Stomach (tissue), 8 donors: ENCODE measurements at regions not wholly inside any gene's neighbourhood (a gene's known extent, or its start where the extent isn't known, plus 50 kb on each side); places are given as distances from the start of the nearest gene placed in this dataset.

Experiments
- DNase-seq, 2 donors: peaks; one replicate each; pipeline versions ENCODE4 v3.0.0 to v3.0.0-alpha.2; 2013 to 2019
- H3K27ac ChIP-seq, 5 donors: fragments of 200-600 bp in 4 of 5; sonication (generic) in 4 of 5; one replicate each; pipeline ENCODE4 v1.5.1; 2013 to 2019; ENCODE audit warnings: mild to moderate bottlenecking in 1 of 5, moderate library complexity in 1 of 5
- H3K27me3 ChIP-seq, 3 donors: fragments of 200-600 bp; sonication (generic); one replicate each; pipeline ENCODE4 v1.5.1; 2017 to 2019; ENCODE audit warnings: mixed run types in 1 of 3
- H3K36me3 ChIP-seq, 4 donors: fragments of 200-600 bp; sonication (generic); 1 replicate in 3 of 4; 2 replicates in 1 of 4; pipeline ENCODE4 v1.5.1; 2016 to 2019
- H3K4me1 ChIP-seq, 4 donors: fragments of 200-600 bp; sonication (generic); one replicate each; pipeline ENCODE4 v1.5.1; 2016 to 2019
- H3K4me3 ChIP-seq, 4 donors: fragments of 200-600 bp; sonication (generic) in 3 of 4; one replicate each; pipeline ENCODE4 v1.5.1; 2016 to 2019; ENCODE audit warnings: mild to moderate bottlenecking in 1 of 4
- H3K9me3 ChIP-seq, 4 donors: fragments of 200-600 bp; sonication (generic); one replicate each; pipeline ENCODE4 v1.5.1; 2016 to 2019
- EP300 ChIP-seq: sonication (generic); formaldehyde crosslinking; IDR thresholded peaks from one replicate; pipeline ENCODE4 v1.6.1; 2017; ENCODE audit warnings: antibody characterized with exemption
- POLR2A ChIP-seq, 4 donors: fragments of 450-650 bp; IDR thresholded peaks; one replicate each; pipeline ENCODE4 v1.6.1; 2016; ENCODE audit warnings: antibody characterized with exemption in 4 of 4, control low read depth in 2 of 4, mild to moderate bottlenecking in 1 of 4, moderate library complexity in 1 of 4
- POLR2AphosphoS5 ChIP-seq, 3 donors: sonication (generic); formaldehyde crosslinking; IDR thresholded peaks; one replicate each; pipeline ENCODE4 v1.6.1; 2016; ENCODE audit warnings: antibody characterized with exemption in 3 of 3
- WGBS, 5 donors: extraction: QIAGEN DNeasy Blood & Tissue Kit in 3 of 5; methylation state at CpG; one replicate each; pipeline versions ENCODE4 v1.1.5 to v1.1.7; 2013 to 2018; 5-methylcytosine and 5-hydroxymethylcytosine counted together
- intact Hi-C: fragments of 100-400 bp; cut with DNase I; formaldehyde crosslinking; loops from one replicate; pipeline ENCODE4 v1.15.1; 2023; ENCODE audit warnings: low total_unique reads
- TF ChIP-seq, protein P1 (sequence below), 7 experiments: fragments of 450-650 bp in 4 of 7; fragments of 200-600 bp in 3 of 7; sonication (generic) in 3 of 7; IDR thresholded peaks; one replicate each; pipeline ENCODE4 v1.5.1; 2016 to 2019; ENCODE audit warnings: antibody characterized with exemption in 7 of 7, control low read depth in 2 of 7, mild to moderate bottlenecking in 1 of 7
- donor health status: healthy with polysubstance abuse.
- donor health status: Bipolar disorder and iron deficiency.
- donor health status: healthy.

DNA sequence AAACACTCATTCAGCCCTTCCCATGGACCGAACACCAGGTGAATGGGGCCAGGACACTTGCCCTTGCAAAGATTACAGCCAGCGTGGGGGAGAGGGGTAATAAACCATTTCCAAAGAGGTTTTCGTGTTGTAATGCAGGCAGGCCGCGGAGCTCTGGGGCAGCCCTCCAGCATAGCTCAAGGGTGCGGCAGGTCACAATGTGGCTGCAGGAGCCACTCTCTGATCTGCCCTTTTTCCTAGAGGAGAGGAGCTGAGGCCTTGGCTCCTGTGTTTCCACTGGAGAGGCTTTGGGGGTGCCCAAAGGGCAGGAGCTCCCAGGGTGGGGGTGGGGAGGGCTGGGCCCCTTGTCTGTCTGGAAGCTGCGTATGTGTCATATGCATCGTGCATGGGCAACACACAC is 134.2 kb upstream of the NECTIN1 start:
- 84 to 91% (median 89%) methylated on average over 8 of the region's 8 CpGs for WGBS, 5 donors
- Histone ChIP-seq H3K27me3 (peaks cover 0 to 54% (median 0%) of the 10 kb centered on the region in 3 donors), H3K36me3 (no peaks in the 10 kb centered on the region), H3K4me1 (no peaks in the 10 kb centered on the region), H3K27ac (no peak overlapping the region), H3K4me3 (no peak overlapping the region), H3K9me3 (no peaks in the 10 kb centered on the region)
- TF ChIP-seq, protein P1, sequence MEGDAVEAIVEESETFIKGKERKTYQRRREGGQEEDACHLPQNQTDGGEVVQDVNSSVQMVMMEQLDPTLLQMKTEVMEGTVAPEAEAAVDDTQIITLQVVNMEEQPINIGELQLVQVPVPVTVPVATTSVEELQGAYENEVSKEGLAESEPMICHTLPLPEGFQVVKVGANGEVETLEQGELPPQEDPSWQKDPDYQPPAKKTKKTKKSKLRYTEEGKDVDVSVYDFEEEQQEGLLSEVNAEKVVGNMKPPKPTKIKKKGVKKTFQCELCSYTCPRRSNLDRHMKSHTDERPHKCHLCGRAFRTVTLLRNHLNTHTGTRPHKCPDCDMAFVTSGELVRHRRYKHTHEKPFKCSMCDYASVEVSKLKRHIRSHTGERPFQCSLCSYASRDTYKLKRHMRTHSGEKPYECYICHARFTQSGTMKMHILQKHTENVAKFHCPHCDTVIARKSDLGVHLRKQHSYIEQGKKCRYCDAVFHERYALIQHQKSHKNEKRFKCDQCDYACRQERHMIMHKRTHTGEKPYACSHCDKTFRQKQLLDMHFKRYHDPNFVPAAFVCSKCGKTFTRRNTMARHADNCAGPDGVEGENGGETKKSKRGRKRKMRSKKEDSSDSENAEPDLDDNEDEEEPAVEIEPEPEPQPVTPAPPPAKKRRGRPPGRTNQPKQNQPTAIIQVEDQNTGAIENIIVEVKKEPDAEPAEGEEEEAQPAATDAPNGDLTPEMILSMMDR (IDR thresholded peaks at IDR 0.05) = no peak
- TF ChIP-seq POLR2AphosphoS5 (IDR thresholded peaks at IDR 0.05) = no peak
- no peak for TF ChIP-seq EP300
- no peak for TF ChIP-seq POLR2A (IDR thresholded peaks at IDR 0.05)
- DNase-seq = no peak
- intact Hi-C loops = no loop called here

DNA sequence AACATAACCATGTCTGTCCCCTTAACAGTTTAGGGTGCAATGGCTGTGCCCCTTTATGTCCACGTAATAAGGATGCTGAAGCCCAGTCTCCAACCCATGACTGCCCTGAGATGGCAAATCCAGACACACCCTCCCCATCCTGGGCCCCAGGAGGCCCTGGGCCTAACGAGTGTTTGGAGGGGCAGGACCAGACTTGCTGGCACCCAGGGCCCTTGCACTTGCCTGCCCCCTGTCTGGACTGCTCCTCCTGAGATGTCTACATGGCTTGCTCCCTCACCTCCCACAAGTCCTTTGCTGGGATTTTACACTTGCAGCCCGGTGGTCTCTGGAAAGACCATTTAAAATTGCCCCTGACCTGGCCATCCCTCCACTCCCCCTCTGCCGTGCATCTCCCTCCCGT is 132.2 kb upstream of the NECTIN1 start:
- 59 to 73% (median 60%) methylated on average over 5 of the region's 5 CpGs for WGBS, 5 donors
- TF ChIP-seq POLR2AphosphoS5 (IDR thresholded peaks at IDR 0.05) = no peak
- TF ChIP-seq EP300 = no peak
- TF ChIP-seq POLR2A (IDR thresholded peaks at IDR 0.05) = no peak
- TF ChIP-seq, protein P1 (IDR thresholded peaks at IDR 0.05) = no peak
- Histone ChIP-seq H3K27me3 (peaks cover 0 to 62% (median 0%) of the 10 kb centered on the region in 3 donors), H3K4me3 (no peak overlapping the region), H3K4me1 (no peaks in the 10 kb centered on the region), H3K27ac (no peak overlapping the region), H3K36me3 (no peaks in the 10 kb centered on the region), H3K9me3 (no peaks in the 10 kb centered on the region)
- no peak for DNase-seq
- intact Hi-C loops = no loop called here

DNA sequence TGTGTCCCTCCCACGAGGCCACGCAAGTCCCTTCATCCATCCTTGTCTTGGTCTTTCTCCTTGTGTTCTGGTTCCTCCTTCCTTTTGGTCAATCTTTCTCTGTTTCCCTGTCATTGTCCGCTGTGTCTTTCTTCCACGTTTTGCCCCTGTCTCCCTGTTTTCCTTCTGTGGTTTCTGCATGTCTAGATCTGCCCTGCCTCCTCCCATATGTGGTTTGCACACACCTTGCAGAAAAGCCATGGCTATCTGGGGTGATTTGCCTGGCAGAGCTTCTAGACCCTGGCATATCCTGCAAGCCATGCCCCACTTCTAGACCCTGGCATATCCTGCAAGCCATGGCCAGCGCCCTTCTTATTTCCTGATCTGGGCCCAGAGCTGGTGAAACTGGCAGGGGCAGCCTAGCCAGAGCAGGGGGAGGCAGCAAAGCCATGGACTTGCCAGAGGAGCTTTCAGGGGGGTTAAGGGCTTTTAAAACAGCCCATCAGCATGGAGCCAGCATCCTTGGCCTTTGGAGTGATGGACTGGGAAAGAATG is 131.6 kb upstream of the NECTIN1 start:
- intact Hi-C loops = no loop called here
- DNase-seq = no peak
- H3K4me1 ChIP-seq = no peaks in the 10 kb centered on the region
- H3K36me3 ChIP-seq = no peaks in the 10 kb centered on the region
- no peak overlapping the region for H3K4me3 ChIP-seq
- H3K9me3 ChIP-seq = no peaks in the 10 kb centered on the region
- 79 to 91% (median 85%) methylated on average over 5 of the region's 5 CpGs for WGBS, 5 donors
- peaks cover 0 to 62% (median 0%) of the 10 kb centered on the region in 3 donors for H3K27me3 ChIP-seq
- TF ChIP-seq POLR2A (IDR thresholded peaks at IDR 0.05) (no peak), EP300 (no peak), POLR2AphosphoS5 (IDR thresholded peaks at IDR 0.05) (no peak)
- TF ChIP-seq, protein P1 (IDR thresholded peaks at IDR 0.05) = no peak
- no peak overlapping the region for H3K27ac ChIP-seq

DNA sequence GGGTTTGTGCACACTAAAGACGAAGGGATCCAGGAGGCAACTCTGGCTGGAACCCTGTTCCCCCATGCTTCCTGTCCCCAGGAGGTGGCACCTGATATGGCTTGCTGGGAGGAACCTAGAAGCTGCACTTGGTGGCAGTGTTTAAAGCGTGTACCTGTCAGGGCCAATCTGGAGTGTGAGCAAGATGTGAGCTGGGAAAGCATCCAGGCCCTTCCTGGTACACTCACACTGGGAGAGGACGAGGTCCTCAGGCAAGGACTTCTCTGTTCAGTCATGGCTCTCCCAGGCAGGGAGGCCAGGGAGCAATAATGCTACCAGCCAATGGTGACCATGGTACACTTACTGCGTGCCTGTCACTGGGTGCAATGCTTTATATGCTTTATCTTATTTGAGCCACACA is 130.7 kb upstream of the NECTIN1 start:
- Histone ChIP-seq H3K4me3 (no peak overlapping the region), H3K4me1 (peaks cover 0 to 4% (median 2%) of the 10 kb centered on the region in 4 donors), H3K27ac (no peak overlapping the region), H3K36me3 (no peaks in the 10 kb centered on the region), H3K9me3 (no peaks in the 10 kb centered on the region), H3K27me3 (peaks cover 0 to 57% (median 0%) of the 10 kb centered on the region in 3 donors)
- DNase-seq = no peak
- intact Hi-C loops = no loop called here
- TF ChIP-seq, protein P1 (IDR thresholded peaks at IDR 0.05) = no peak
- WGBS, 5 donors = 72 to 85% (median 81%) methylated on average over 4 of the region's 4 CpGs
